Aorta (tissue), 5 donors: ENCODE measurements at regions not wholly inside any gene's neighbourhood (a gene's known extent, or its start where the extent isn't known, plus 50 kb on each side); places are given as distances from the start of the nearest gene placed in this dataset.
A peak's percentile ranks its signal among the peaks of the same experiment; 100 is the strongest.

Experiments
- ATAC-seq: fragments of 200-7000 bp; cut with Tn5 transposase; one replicate; pipeline ENCODE4 v1.9.1; 2022; ENCODE audit warnings: moderate library complexity; ENCODE audit not compliant: low FRiP score
- DNase-seq, 2 donors: peaks; one replicate each; pipeline ENCODE4 v3.0.0-alpha.2; 2020
- H3K27ac ChIP-seq, 2 donors: one replicate each; pipeline ENCODE4 v1.5.1; 2013; ENCODE audit warnings: low read length in 2 of 2, mild to moderate bottlenecking in 2 of 2, moderate library complexity in 2 of 2, control low read depth in 1 of 2, inconsistent platforms in 1 of 2, low read depth in 1 of 2
- H3K27me3 ChIP-seq, 2 donors: one replicate each; pipeline ENCODE4 v1.6.1; 2013; ENCODE audit warnings: control low read depth in 1 of 2, low read length in 1 of 2, mild to moderate bottlenecking in 1 of 2, moderate library complexity in 1 of 2; ENCODE audit not compliant: insufficient read depth in 2 of 2, control insufficient read depth in 1 of 2
- H3K36me3 ChIP-seq, 2 donors: one replicate each; pipeline ENCODE4 v1.6.1; 2013; ENCODE audit warnings: control low read depth in 1 of 2, low read length in 1 of 2, mild to moderate bottlenecking in 1 of 2; ENCODE audit not compliant: insufficient read depth in 2 of 2, control insufficient read depth in 1 of 2
- H3K4me1 ChIP-seq, 2 donors: one replicate each; pipeline ENCODE4 v1.6.1; 2013; ENCODE audit warnings: low read length in 2 of 2, control low read depth in 1 of 2, mild to moderate bottlenecking in 1 of 2, moderate library complexity in 1 of 2; ENCODE audit not compliant: insufficient read depth in 2 of 2, control insufficient read depth in 1 of 2
- H3K4me3 ChIP-seq, 2 donors: one replicate each; pipeline ENCODE4 v1.5.1; 2013; ENCODE audit warnings: low read length in 2 of 2, control low read depth in 1 of 2, mild to moderate bottlenecking in 1 of 2
- H3K9me3 ChIP-seq: one replicate; pipeline ENCODE4 v1.6.1; 2013; ENCODE audit warnings: mild to moderate bottlenecking, low read length; ENCODE audit not compliant: control insufficient read depth
- WGBS, 2 donors: extraction: QIAGEN DNeasy Blood & Tissue Kit; methylation state at CpG; one replicate each; pipeline ENCODE4 v1.1.7; 2013; 5-methylcytosine and 5-hydroxymethylcytosine counted together
- intact Hi-C, 2 donors: fragments of 100-400 bp; cut with DNase I; formaldehyde crosslinking; loops; one replicate each; pipeline versions ENCODE4 v1.14.2 to v1.15.0; 2022
- donor health status: healthy with polysubstance abuse.
- donor health status: Bipolar disorder and iron deficiency.
- donor health status: DM: no; HTN: no; CAD: no.
- donor health status: DM: no; HTN: no; CAD: no.
- donor health status: DM: yes; HTN: yes; CAD: no.

DNA sequence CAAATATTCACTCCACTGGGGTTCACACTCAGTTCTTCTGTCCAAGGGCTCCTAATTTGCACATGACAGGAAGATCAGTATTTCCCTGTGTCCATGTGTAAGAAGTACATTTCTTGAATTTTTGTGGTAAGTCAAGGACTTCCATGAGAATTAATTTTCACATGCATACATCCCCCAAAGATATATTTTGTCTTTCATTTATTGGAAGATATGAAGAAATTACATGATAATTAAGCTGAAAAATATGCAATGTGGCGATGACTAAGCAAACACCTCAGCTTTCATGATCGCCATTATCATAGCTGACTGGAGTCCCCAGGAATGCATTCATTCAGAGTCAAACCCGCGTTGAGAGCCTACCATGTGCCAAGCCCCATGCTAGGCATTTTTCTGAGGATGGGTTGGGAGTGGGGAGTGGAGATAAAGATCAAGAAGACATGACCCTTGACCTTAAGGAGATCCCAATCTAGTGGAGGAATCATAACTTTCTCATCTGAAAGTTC is 104.6 kb upstream of the F3 start:
- Histone ChIP-seq H3K4me3 (no peak overlapping the region), H3K36me3 (no peaks in the 10 kb centered on the region), H3K27ac (no peak overlapping the region), H3K4me1 (peaks cover 0 to 6% of the 10 kb centered on the region in 2 donors), H3K9me3 (no peaks in the 10 kb centered on the region), H3K27me3 (no peaks in the 10 kb centered on the region)
- intact Hi-C loops = loop anchor here (5.0 kb wide), 2 partner anchors 104 to 141 kb away; partner anchors contain the start of gene F3 (in 1 of the 2)
- WGBS, 2 donors = 92 to 97% methylated on average over 4 of the region's 4 CpGs
- ATAC-seq (no peak), DNase-seq (no peak)

DNA sequence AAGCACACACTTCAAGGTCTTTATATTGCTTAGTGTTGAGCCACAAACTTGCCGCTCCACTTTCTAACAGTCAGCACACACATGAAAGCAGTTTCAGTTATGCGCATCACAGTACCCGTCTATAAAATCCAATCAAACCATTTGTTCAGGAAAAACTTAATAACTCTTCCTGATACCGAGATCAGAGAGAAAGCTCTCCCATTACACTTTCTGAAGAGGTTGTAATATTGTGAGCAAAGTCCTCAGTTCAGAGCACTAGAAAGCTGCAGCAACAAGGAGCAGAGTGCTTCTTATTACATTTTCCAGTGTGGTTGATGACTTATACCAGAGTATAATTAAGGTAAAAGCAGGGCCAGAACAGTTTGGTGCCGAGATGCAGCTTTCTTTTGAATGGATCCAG is 102.8 kb upstream of the F3 start:
- Histone ChIP-seq H3K9me3 (no peaks in the 10 kb centered on the region), H3K27me3 (no peaks in the 10 kb centered on the region), H3K4me1 (peaks cover 0 to 6% of the 10 kb centered on the region in 2 donors), H3K36me3 (no peaks in the 10 kb centered on the region), H3K27ac (no peak overlapping the region), H3K4me3 (no peak overlapping the region)
- DNase-seq (no peak), ATAC-seq (no peak)
- 89% methylated on average over 5 of the region's 5 CpGs for WGBS, 2 donors
- intact Hi-C loops = no loop called here

DNA sequence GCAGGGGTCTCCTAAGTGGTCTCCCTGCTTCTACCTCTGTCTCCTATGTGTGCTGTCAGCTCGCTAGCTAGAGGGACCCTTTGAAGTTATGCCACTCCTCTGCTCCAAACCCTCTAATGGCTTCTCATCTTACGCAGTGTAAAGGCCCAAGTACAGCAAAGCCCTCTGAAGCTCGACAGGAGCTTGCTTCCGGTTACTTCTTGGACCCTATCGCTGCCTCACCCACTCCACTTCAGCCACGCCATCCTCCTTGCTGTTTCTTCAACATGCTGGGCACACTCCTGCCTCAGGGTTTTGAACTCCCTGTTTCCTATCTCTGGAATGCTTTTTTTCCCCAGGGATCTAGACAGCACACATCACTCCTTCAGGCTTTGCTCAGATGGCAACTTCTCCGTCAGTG is 102.3 kb upstream of the F3 start:
- H3K4me1 ChIP-seq = peaks cover 0 to 6% of the 10 kb centered on the region in 2 donors
- ATAC-seq (no peak), DNase-seq (no peak)
- H3K27me3 ChIP-seq = no peaks in the 10 kb centered on the region
- WGBS, 2 donors = 73 to 83% methylated on average over 7 of the region's 7 CpGs
- no peak overlapping the region for H3K4me3 ChIP-seq
- no peaks in the 10 kb centered on the region for H3K36me3 ChIP-seq
- intact Hi-C loops = no loop called here
- H3K27ac ChIP-seq = no peak overlapping the region
- no peaks in the 10 kb centered on the region for H3K9me3 ChIP-seq

GRCh38 chr1:94642617-94643321 is 101.2 kb upstream of the F3 start:
- DNase-seq (no peak), ATAC-seq (no peak)
- no peaks in the 10 kb centered on the region for H3K36me3 ChIP-seq
- no peak overlapping the region for H3K27ac ChIP-seq
- 85 to 98% methylated on average over 6 of the region's 6 CpGs for WGBS, 2 donors
- intact Hi-C loops = no loop called here
- H3K4me3 ChIP-seq = no peak overlapping the region
- H3K9me3 ChIP-seq = no peaks in the 10 kb centered on the region
- no peaks in the 10 kb centered on the region for H3K27me3 ChIP-seq
- peaks cover 0 to 4% of the 10 kb centered on the region in 2 donors for H3K4me1 ChIP-seq

GRCh38 chr1:94641990-94642389 is 100.4 kb upstream of the F3 start:
- DNase-seq = no peak

DNA sequence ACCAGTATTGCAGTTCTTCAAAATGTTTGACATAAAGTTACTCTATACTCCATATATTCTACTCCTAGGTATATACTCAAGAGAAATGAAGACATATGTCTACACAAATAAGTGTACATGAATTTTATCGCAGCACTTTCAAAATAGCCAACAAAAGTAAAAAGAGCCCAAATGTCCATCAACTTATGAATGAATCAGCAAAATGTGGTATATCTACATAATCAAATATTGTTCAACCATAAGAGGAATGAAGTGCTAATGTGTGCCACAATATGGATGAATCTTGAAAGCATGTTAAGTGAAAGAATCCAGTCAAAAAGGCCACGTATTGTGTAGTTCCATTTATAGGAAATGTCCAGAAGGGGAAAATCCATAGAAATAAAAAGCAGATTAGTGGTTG is 98.6 kb upstream of the F3 start:
- Histone ChIP-seq H3K4me3 (no peak overlapping the region), H3K36me3 (no peaks in the 10 kb centered on the region), H3K27me3 (no peaks in the 10 kb centered on the region), H3K4me1 (no peaks in the 10 kb centered on the region), H3K9me3 (no peaks in the 10 kb centered on the region), H3K27ac (no peak overlapping the region)
- ATAC-seq = no peak
- intact Hi-C loops = no loop called here
- WGBS, 2 donors = 97 to 98% methylated on average over 2 of the region's 2 CpGs
- DNase-seq = no peak

More at GRCh38 chr1:94641990-94642389, 100.4 kb upstream of the F3 start:
- 96% methylated on average over 6 of the region's 6 CpGs for WGBS, 2 donors
- ATAC-seq = no peak
- H3K4me3 ChIP-seq = no peak overlapping the region
- no peaks in the 10 kb centered on the region for H3K4me1 ChIP-seq
- H3K9me3 ChIP-seq = no peaks in the 10 kb centered on the region
- H3K27ac ChIP-seq = no peak overlapping the region
- H3K36me3 ChIP-seq = no peaks in the 10 kb centered on the region
- H3K27me3 ChIP-seq = no peaks in the 10 kb centered on the region
- intact Hi-C loops = no loop called here

GRCh38 chr1:94637121-94637520 is 95.6 kb upstream of the F3 start:
- ATAC-seq = no peak
- Histone ChIP-seq H3K27ac (no peak overlapping the region), H3K36me3 (no peaks in the 10 kb centered on the region), H3K4me1 (no peaks in the 10 kb centered on the region), H3K27me3 (no peaks in the 10 kb centered on the region), H3K4me3 (no peak overlapping the region), H3K9me3 (no peaks in the 10 kb centered on the region)
- WGBS, 2 donors = 96% methylated on average over 3 of the region's 3 CpGs
- DNase-seq = no peak
- intact Hi-C loops = no loop called here

DNA sequence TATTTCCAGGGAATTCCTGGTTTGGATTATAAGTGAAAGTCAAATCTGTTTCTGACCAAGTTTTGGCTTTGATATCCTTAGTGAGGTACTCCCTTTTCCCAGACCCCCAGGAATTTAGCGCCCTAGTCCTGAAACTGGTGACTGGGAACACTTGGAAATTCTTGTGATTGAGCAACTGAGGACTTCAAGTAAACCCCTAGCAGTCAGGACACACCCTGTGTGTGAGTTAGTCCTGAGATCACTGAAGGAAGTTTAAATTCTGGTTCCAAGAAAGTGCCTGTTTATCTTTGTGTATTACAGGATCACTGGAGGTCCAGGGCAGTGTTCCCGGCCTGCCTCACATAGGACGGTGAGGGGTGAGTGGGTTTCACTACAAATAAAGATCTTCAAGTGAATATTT is 95.1 kb upstream of the F3 start:
- Histone ChIP-seq H3K4me3 (no peak overlapping the region), H3K36me3 (no peaks in the 10 kb centered on the region), H3K27me3 (no peaks in the 10 kb centered on the region), H3K27ac (no peak overlapping the region), H3K9me3 (no peaks in the 10 kb centered on the region), H3K4me1 (no peaks in the 10 kb centered on the region)
- no peak for DNase-seq
- intact Hi-C loops = no loop called here
- ATAC-seq = peak; percentile 62
- WGBS, 2 donors = 53 to 79% methylated on average over 3 of the region's 3 CpGs

DNA sequence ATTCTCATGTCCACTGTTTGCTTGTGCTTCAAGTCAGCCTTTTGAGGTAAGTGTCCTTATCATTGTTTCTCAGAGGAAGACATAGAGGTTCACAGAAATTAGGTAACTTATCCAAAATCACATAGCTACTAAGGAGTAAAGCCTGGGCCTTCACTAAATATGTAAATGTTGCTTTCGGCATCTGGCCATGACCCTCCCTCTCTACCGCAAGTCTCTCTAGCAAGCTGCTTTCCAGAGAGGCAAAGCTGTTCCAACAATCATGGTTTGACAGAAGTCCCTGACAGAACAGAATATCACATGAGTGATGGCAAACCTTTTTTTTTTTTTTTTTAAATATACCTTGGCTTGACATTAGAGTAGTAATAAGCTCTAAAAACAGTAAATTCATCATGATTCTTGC is 94.5 kb upstream of the F3 start:
- H3K4me3 ChIP-seq = no peak overlapping the region

More for the DNA sequence above, 94.5 kb upstream of the F3 start:
- no peak for DNase-seq
- no peaks in the 10 kb centered on the region for H3K4me1 ChIP-seq
- H3K9me3 ChIP-seq = no peaks in the 10 kb centered on the region
- no peaks in the 10 kb centered on the region for H3K27me3 ChIP-seq
- H3K36me3 ChIP-seq = no peaks in the 10 kb centered on the region
- ATAC-seq = no peak
- no peak overlapping the region for H3K27ac ChIP-seq
- intact Hi-C loops = no loop called here
- 74 to 89% methylated on average over 2 of the region's 2 CpGs for WGBS, 2 donors
